ENCODE measurements at regions not wholly inside any gene's neighbourhood (a gene's known extent, or its start where the extent isn't known, plus 50 kb on each side); places are given as distances from the start of the nearest gene placed in this dataset.

- TF ChIP-seq EZH2 (IDR thresholded peaks at IDR 0.05) (no peak), POLR2AphosphoS5 (IDR thresholded peaks at IDR 0.05; ENCODE audit: borderline replicate concordance, low read depth, low read length) (no peak), FOXP2 (optimal IDR thresholded peaks at IDR 0.05; ENCODE audit: control extremely low read depth, extremely low read length, insufficient read depth) (no peak)
Observed at GRCh38 chr6:22709803-22710202, 140.4 kb downstream of the HDGFL1 start.
